Cardiac fibroblast (primary cell): ENCODE measurements at regions not wholly inside any gene's neighbourhood (a gene's known extent, or its start where the extent isn't known, plus 50 kb on each side); places are given as distances from the start of the nearest gene placed in this dataset.

Source experiments
- DNase-seq, 2 donors: peaks; one replicate each; pipeline versions ENCODE4 v3.0.0 to v3.0.0-alpha.2; 2010; ENCODE audit warnings: low read depth in 2 of 2
- H3K4me3 ChIP-seq, 2 donors: replicated peaks in 1 of 2; 1 replicate in 1 of 2; 2 replicates in 1 of 2; pipeline ENCODE4 v1.5.1; 2011; ENCODE audit warnings: low read depth in 2 of 2, low read length in 2 of 2, mild to moderate bottlenecking in 2 of 2, moderate library complexity in 1 of 2
- TF ChIP-seq, protein P1 (sequence below): IDR thresholded peaks from one replicate; pipeline ENCODE4 v1.5.1; 2011; ENCODE audit warnings: low read depth, mild to moderate bottlenecking, low read length, inconsistent platforms

DNA sequence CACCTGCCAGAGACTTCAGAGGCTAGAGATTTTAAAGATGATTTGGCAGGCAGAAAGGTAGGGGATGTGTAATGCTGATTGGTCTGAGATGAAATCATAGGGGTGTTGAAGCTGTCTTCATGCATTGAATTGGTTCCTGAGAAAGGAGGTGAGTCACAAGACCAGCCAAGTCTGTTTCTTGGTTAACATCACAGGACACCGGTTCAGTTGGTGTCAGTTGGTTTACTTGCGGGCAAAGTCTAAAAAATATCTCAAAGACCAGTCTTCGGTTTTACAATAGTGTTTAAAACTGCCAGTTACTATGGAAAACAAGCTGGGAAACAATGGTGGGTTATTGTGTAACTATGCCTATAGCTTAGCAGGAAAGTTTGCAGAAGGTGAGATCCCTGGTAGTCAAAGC lies 305.9 kb downstream of the BARHL2 start:
- DNase-seq, result no peak
- TF ChIP-seq, protein P1, sequence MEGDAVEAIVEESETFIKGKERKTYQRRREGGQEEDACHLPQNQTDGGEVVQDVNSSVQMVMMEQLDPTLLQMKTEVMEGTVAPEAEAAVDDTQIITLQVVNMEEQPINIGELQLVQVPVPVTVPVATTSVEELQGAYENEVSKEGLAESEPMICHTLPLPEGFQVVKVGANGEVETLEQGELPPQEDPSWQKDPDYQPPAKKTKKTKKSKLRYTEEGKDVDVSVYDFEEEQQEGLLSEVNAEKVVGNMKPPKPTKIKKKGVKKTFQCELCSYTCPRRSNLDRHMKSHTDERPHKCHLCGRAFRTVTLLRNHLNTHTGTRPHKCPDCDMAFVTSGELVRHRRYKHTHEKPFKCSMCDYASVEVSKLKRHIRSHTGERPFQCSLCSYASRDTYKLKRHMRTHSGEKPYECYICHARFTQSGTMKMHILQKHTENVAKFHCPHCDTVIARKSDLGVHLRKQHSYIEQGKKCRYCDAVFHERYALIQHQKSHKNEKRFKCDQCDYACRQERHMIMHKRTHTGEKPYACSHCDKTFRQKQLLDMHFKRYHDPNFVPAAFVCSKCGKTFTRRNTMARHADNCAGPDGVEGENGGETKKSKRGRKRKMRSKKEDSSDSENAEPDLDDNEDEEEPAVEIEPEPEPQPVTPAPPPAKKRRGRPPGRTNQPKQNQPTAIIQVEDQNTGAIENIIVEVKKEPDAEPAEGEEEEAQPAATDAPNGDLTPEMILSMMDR, result no peak
- no peak overlapping the region for H3K4me3 ChIP-seq

DNA sequence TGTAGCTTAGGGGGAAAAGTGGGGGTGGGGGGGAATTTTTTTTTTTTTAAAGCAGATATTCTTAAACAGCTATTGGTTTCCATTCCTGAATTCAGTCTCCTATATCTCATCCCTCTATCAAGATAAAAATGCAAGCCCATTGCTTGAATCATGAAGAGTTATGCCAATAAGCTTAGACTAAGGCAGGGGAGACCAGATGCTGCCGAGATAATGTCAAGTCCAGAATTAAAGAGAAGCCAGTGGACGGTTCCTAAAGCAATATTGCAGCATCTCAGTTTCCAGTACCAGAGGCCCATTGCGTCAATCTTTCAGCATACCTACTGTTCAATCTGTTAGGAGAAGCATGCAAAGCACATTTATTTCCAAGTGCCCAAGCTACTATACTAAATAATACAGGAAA lies 309.4 kb downstream of the BARHL2 start:
- TF ChIP-seq, protein P1, result no peak
- no peak for DNase-seq
- no peak overlapping the region for H3K4me3 ChIP-seq

DNA sequence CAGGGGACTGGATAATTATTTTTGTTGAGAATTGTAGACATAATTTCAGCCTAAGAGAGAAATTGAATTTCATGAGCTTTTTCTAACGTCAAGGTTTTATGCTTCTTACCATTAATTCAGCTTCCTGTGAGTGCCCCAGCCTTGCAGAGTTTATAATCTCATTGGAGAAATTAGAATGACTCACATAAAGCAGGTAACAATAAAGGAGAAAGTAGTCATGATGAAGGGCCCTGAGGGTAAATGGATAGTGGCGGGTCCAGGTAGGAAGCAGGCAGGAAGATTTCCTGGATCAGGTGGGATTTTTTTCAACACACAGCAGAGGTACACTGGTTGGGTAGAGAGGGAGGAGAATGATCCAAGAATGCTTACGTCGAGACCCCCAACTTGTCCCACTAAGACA lies 311.4 kb downstream of the BARHL2 start:
- H3K4me3 ChIP-seq, result no peak overlapping the region
- no peak for DNase-seq
- TF ChIP-seq, protein P1, result no peak

DNA sequence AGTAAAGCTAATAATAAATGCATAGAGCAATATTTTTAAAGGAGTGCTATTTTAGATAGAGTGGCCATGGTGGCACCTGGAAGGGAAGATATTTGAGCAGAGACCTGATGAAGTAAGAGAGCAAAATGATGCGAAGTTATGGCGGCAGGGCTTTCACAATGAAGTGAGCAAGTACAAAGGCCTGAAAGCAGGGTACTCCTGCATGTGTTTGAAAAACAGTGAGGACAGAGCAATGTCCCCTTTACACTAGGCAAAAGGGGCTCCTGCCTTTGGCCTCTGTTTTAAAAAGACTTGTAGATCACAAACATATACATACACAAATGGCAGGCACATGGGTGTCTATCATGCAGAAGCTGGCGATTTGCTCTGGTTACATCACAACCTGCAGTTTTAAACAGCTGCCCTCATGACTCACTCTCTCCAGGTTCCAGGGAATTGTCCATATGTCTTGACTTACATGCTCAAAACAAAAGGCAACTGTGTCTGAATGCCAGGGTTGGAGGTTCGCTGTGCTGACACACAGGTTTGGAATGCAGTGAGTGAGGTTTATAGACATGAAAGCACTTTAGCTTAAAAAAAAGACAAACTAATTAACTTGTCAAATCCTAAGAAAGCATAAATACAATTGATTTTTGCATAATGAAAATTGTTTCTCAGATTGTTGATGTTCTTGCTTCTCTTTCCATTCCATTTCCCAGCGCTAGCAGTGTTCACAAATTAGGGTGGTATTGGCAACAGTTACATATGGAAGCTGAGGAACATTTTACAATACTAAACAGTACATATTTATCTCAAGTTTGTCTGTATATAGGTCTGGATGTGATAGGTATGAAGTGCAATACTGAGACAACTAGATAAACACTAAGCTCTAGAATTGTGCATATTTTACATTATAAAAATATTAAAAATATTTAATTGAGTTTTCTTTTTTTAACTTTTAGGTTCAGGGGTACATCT lies 313.9 kb downstream of the BARHL2 start:
- TF ChIP-seq, protein P1, result no peak
- DNase-seq, result peak; percentile 94 to 97
- H3K4me3 ChIP-seq, result no peak overlapping the region

DNA sequence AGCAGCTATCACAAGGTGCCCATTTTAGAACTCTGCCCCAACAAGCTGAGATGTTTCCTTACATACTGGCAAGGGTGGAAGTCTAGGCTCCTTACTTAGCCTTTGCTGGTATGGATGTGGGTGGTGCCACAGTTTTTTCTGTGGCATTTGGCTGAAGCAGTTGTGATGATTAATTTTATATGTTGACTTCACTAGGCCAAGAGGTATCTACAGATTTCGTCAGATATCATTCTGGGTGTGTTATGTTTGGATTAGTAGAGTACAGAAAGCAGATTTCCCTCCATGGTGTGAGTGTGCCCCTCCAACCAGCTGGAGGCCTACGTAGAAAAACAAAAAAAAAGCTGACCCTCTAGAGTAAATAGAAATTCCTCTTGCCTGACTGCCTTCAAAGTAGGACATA lies 317.0 kb downstream of the BARHL2 start:
- TF ChIP-seq, protein P1, result no peak
- H3K4me3 ChIP-seq, result no peak overlapping the region
- peak; percentile 13 to 18 for DNase-seq

DNA sequence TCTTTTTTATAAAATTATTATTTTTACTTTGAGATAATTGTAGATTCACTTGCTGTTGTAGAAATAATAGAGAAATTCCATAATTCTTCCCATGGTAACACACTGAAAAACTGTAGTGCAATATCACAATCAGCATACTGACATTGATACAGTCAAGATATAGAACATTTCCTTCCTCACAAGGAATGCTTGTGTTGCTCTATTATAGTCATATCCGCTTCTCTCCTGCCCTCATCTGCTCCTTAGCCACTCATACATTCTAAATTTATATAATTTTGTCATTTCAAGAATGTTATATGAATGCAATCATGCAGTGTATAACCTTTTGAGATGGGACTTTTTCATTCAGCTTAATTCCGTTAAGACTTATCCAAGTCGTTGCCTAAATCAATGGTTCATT lies 320.2 kb downstream of the BARHL2 start:
- no peak overlapping the region for H3K4me3 ChIP-seq
- TF ChIP-seq, protein P1, result no peak
- DNase-seq, result no peak
